H1 (cell line): ENCODE measurements at regions not wholly inside any gene's neighbourhood (a gene's known extent, or its start where the extent isn't known, plus 50 kb on each side); places are given as distances from the start of the nearest gene placed in this dataset.

Experiments used
- CTCF ChIA-PET: fragments of 300-600 bp; sonication (Branson Sonifier 250); formaldehyde crosslinking; loops from one replicate; lab custom pipeline; 2021; ENCODE audit not compliant: partially characterized antibody; lab: Charles Lee
- POLR2A ChIA-PET: fragments of 300-600 bp; sonication (Branson Sonifier 250); formaldehyde crosslinking; loops from one replicate; lab custom pipeline; 2021; ENCODE audit warnings: inconsistent platforms; ENCODE audit not compliant: partially characterized antibody; lab: Charles Lee
- DNase-seq, 2 experiments: peaks; one replicate each; pipeline versions ENCODE4 v3.0.0 to v3.0.0-alpha.2; 2010 to 2022; ENCODE audit warnings: low spot score in 2 of 2, low read depth in 1 of 2, mixed read lengths in 1 of 2
- FAIRE-seq: peaks from 2 replicates; lab custom pipeline; 2011; peaks lifted over from hg19 to GRCh38; lab: Jason Lieb, UNC
- H2AFZ ChIP-seq: 2 replicates; pipeline ENCODE4 v1.8.1; 2012; ENCODE audit warnings: low read length, inconsistent platforms
- H2AK5ac ChIP-seq: 2 replicates; pipeline ENCODE4 v1.6.1; 2013; ENCODE audit warnings: low read depth, low read length
- H2BK120ac ChIP-seq: replicated peaks from 2 replicates; pipeline ENCODE3; 2013; ENCODE audit warnings: low read depth, low read length, inconsistent platforms
- H2BK12ac ChIP-seq: 2 replicates; pipeline ENCODE4 v1.6.1; 2013; ENCODE audit warnings: low read depth, low read length
- H2BK15ac ChIP-seq: 2 replicates; pipeline ENCODE4 v1.6.1; 2013; ENCODE audit warnings: low read length
- H2BK20ac ChIP-seq: 2 replicates; pipeline ENCODE4 v1.6.1; 2013; ENCODE audit warnings: low read length
- H2BK5ac ChIP-seq: 2 replicates; pipeline ENCODE4 v1.6.1; 2013; ENCODE audit warnings: low read depth, low read length
- H3K14ac ChIP-seq: 2 replicates; pipeline ENCODE4 v1.6.1; 2013; ENCODE audit warnings: inconsistent platforms; ENCODE audit not compliant: insufficient read length
- H3K18ac ChIP-seq: 2 replicates; pipeline ENCODE4 v1.6.1; 2013; ENCODE audit warnings: low read length; ENCODE audit errors: extremely low read depth
- H3K23ac ChIP-seq: 2 replicates; pipeline ENCODE4 v1.6.1; 2013; ENCODE audit warnings: inconsistent platforms; ENCODE audit not compliant: insufficient read length
- H3K23me2 ChIP-seq: 2 replicates; pipeline ENCODE4 v1.6.1; 2013; ENCODE audit warnings: low read depth, low read length
- H3K27ac ChIP-seq: 2 replicates; pipeline ENCODE4 v1.6.1; 2011; ENCODE audit warnings: low read depth, low read length, inconsistent platforms
- H3K27me3 ChIP-seq, 4 experiments: replicated peaks in 1 of 4; 1 replicate in 1 of 4; 2 replicates in 3 of 4; pipeline versions ENCODE4 v1.6.1 to v1.8.1; 2011 to 2013; ENCODE audit warnings: low read length in 3 of 4, mild to moderate bottlenecking in 3 of 4, inconsistent platforms in 2 of 4, mixed read lengths in 2 of 4, moderate library complexity in 1 of 4; ENCODE audit not compliant: control insufficient read depth in 3 of 4, insufficient read depth in 3 of 4; ENCODE audit errors: extremely low read depth in 1 of 4
- H3K36me3 ChIP-seq, 4 experiments: 2 replicates each; pipeline versions ENCODE4 v1.6.1 to v1.8.1; 2011 to 2013; ENCODE audit warnings: mild to moderate bottlenecking in 4 of 4, low read length in 3 of 4, moderate library complexity in 2 of 4, control low read depth in 1 of 4, inconsistent platforms in 1 of 4; ENCODE audit not compliant: insufficient read depth in 4 of 4, control insufficient read depth in 2 of 4
- H3K4ac ChIP-seq: replicated peaks from 2 replicates; pipeline ENCODE3; 2013; ENCODE audit warnings: low read length, low read depth, mixed read lengths, inconsistent platforms; ENCODE audit not compliant: insufficient read length
- H3K4me1 ChIP-seq, 4 experiments: replicated peaks in 1 of 4; 1 replicate in 1 of 4; 2 replicates in 3 of 4; pipeline versions ENCODE4 v1.6.1 to v1.8.1; 2011 to 2013; ENCODE audit warnings: low read length in 3 of 4, inconsistent platforms in 2 of 4, mixed read lengths in 1 of 4; ENCODE audit not compliant: insufficient read depth in 4 of 4, control insufficient read depth in 3 of 4
- H3K4me2 ChIP-seq, 2 experiments: 2 replicates each; pipeline versions ENCODE4 v1.6.1 to v1.8.1; 2011 to 2013; ENCODE audit warnings: low read depth in 2 of 2, low read length in 2 of 2, control low read depth in 1 of 2, inconsistent platforms in 1 of 2, mild to moderate bottlenecking in 1 of 2; ENCODE audit not compliant: insufficient read depth in 1 of 2
- H3K4me3 ChIP-seq, 4 experiments: fragments of 200-600, 300-600 bp in 1 of 4; sonication (generic), shearing (Covaris generic), sonication (Bioruptor Twin) in 1 of 4; 2 replicates each; pipeline versions ENCODE4 v1.5.1 to v1.8.1; 2011 to 2016; ENCODE audit warnings: low read length in 4 of 4, low read depth in 3 of 4, control low read depth in 2 of 4, inconsistent platforms in 2 of 4, mild to moderate bottlenecking in 2 of 4, mixed read lengths in 1 of 4, moderate library complexity in 1 of 4; ENCODE audit not compliant: insufficient read depth in 2 of 4; ENCODE audit errors: extremely low read depth in 1 of 4
- H3K56ac ChIP-seq: replicated peaks from 2 replicates; pipeline ENCODE3; 2013; ENCODE audit warnings: low read depth, mild to moderate bottlenecking, mixed read lengths, low read length, inconsistent platforms; ENCODE audit not compliant: insufficient read length
- H3K79me1 ChIP-seq: 2 replicates; pipeline ENCODE4 v1.6.1; 2013; ENCODE audit warnings: low read depth, low read length, control low read depth
- H3K79me2 ChIP-seq, 2 experiments: 2 replicates each; pipeline versions ENCODE4 v1.6.1 to v1.8.1; 2012 to 2013; ENCODE audit warnings: low read length in 2 of 2, mild to moderate bottlenecking in 2 of 2, inconsistent platforms in 1 of 2; ENCODE audit not compliant: insufficient read depth in 2 of 2, control insufficient read depth in 1 of 2
- H3K9ac ChIP-seq, 4 experiments: replicated peaks in 1 of 4; 1 replicate in 1 of 4; 2 replicates in 3 of 4; pipeline versions ENCODE4 v1.6.1 to v1.8.1; 2011 to 2013; ENCODE audit warnings: low read depth in 3 of 4, low read length in 3 of 4, control low read depth in 2 of 4, mild to moderate bottlenecking in 2 of 4, moderate library complexity in 2 of 4, inconsistent platforms in 1 of 4; ENCODE audit errors: extremely low read depth in 1 of 4
- H3K9me3 ChIP-seq, 2 experiments: 2 replicates each; pipeline versions ENCODE4 v1.6.1 to v1.8.1; 2012 to 2013; ENCODE audit warnings: mild to moderate bottlenecking in 2 of 2, moderate library complexity in 2 of 2, control low read depth in 1 of 2, inconsistent platforms in 1 of 2, low read depth in 1 of 2, low read length in 1 of 2, mixed read lengths in 1 of 2; ENCODE audit not compliant: insufficient read depth in 2 of 2
- H4K20me1 ChIP-seq, 2 experiments: replicated peaks in 1 of 2; 2 replicates each; pipeline versions ENCODE3 to v1.8.1; 2011 to 2013; ENCODE audit warnings: inconsistent platforms in 2 of 2, low read length in 2 of 2, mild to moderate bottlenecking in 1 of 2; ENCODE audit not compliant: insufficient read depth in 2 of 2, control insufficient read depth in 1 of 2
- H4K5ac ChIP-seq: 2 replicates; pipeline ENCODE4 v1.6.1; 2013; ENCODE audit warnings: low read length, low read depth, mixed read lengths, inconsistent platforms; ENCODE audit not compliant: insufficient read length
- H4K8ac ChIP-seq: 2 replicates; pipeline ENCODE4 v1.8.0; 2013; ENCODE audit warnings: mild to moderate bottlenecking, moderate library complexity, low read length, inconsistent platforms; ENCODE audit not compliant: insufficient read depth; ENCODE audit errors: extremely low read depth
- H4K91ac ChIP-seq: replicated peaks from 2 replicates; pipeline ENCODE3; 2013; ENCODE audit warnings: low read length, mixed read lengths, inconsistent platforms; ENCODE audit not compliant: insufficient read length
- CBX5 ChIP-seq: fragments of 300-800, 300-1000 bp; sonication (generic); IDR thresholded peaks from 2 replicates; pipeline ENCODE4 v1.7.1; 2016; ENCODE audit warnings: antibody characterized with exemption, low read length, low read depth
- E2F6 ChIP-seq: IDR thresholded peaks from 2 replicates; pipeline ENCODE4 v1.6.1; 2012; ENCODE audit warnings: inconsistent platforms
- EZH2 ChIP-seq: fragments of 200-600 bp; sonication (generic); IDR thresholded peaks from 2 replicates; pipeline ENCODE4 v1.7.1; 2012; ENCODE audit warnings: low read depth, mild to moderate bottlenecking, moderate library complexity, low read length, inconsistent platforms; ENCODE audit not compliant: severe bottlenecking
- GABPA ChIP-seq: IDR thresholded peaks from 2 replicates; pipeline ENCODE4 v1.6.1; 2011; ENCODE audit warnings: mild to moderate bottlenecking, low read length, moderate library complexity, borderline replicate concordance; ENCODE audit not compliant: insufficient read depth
- JUND ChIP-seq: IDR thresholded peaks from 2 replicates; pipeline ENCODE4 v1.6.1; 2011; ENCODE audit warnings: mild to moderate bottlenecking, improper control_type of control experiment, low read length
- RAD21 ChIP-seq, 2 experiments: IDR thresholded peaks in 1 of 2; conservative IDR thresholded peaks in 1 of 2; 2 replicates each; pipeline ENCODE4 v1.6.1; 2011; ENCODE audit warnings: low read depth in 2 of 2, low read length in 2 of 2, improper control_type of control experiment in 1 of 2, inconsistent platforms in 1 of 2, mild to moderate bottlenecking in 1 of 2, moderate library complexity in 1 of 2
- RNF2 ChIP-seq: fragments of 200-900, 300-1000 bp; sonication (generic); IDR thresholded peaks from 2 replicates; pipeline ENCODE4 v1.7.1; 2016; ENCODE audit warnings: borderline replicate concordance, low read depth, mild to moderate bottlenecking, antibody characterized with exemption, low read length; ENCODE audit not compliant: poor library complexity, severe bottlenecking; ENCODE audit errors: missing control alignments
- SIN3A ChIP-seq, 2 experiments: IDR thresholded peaks in 1 of 2; conservative IDR thresholded peaks in 1 of 2; 2 replicates each; pipeline ENCODE4 v1.6.1; 2011 to 2012; ENCODE audit warnings: low read length in 2 of 2, improper control_type of control experiment in 1 of 2, low read depth in 1 of 2, mild to moderate bottlenecking in 1 of 2
- SIRT6 ChIP-seq: IDR thresholded peaks from one replicate; pipeline ENCODE4 v1.7.1; 2012; ENCODE audit warnings: low read length, inconsistent platforms
- SIX5 ChIP-seq: IDR thresholded peaks from 2 replicates; pipeline ENCODE4 v1.6.1; 2011; ENCODE audit warnings: mild to moderate bottlenecking, low read depth, low read length
- TAF7 ChIP-seq: optimal IDR thresholded peaks from 2 replicates; pipeline ENCODE3; 2011; ENCODE audit warnings: low read depth, mild to moderate bottlenecking, inconsistent platforms, low read length, moderate library complexity, borderline replicate concordance
- WGBS, 2 experiments: shearing (Covaris generic) in 1 of 2; methylation state at CpG; one replicate each; pipeline versions ENCODE4 v1.1.6 to v1.1.7; 2013 to 2015; ENCODE audit warnings: low lambda C conversion rate in 2 of 2, mixed read lengths in 2 of 2, inconsistent platforms in 1 of 2, low coverage in 1 of 2, missing lambda C conversion rate in 1 of 2; ENCODE audit not compliant: insufficient replicate concordance in 2 of 2, insufficient coverage in 1 of 2, insufficient read length in 1 of 2; ENCODE audit errors: extremely low coverage in 1 of 2, missing lambda C conversion rate in 1 of 2; 5-methylcytosine and 5-hydroxymethylcytosine counted together

GRCh38 chr2:120963997-120964705, 228.5 kb downstream of the GLI2 start:
- CTCF ChIA-PET, result interaction anchor here (0.6 to 1.4 kb wide), 4 partner anchors 10 to 118 kb away, joined by 3 to 4 read pairs (median 3); no protein-coding TSS in a partner anchor
- 76% methylated on average over 11 of the region's 12 CpGs; no CpG with 5 or more reads in 1 of the 2 experiments for WGBS, 2 experiments
- H3K27me3 ChIP-seq, result no peaks in the 10 kb centered on the region
- H4K91ac ChIP-seq, result no peak overlapping the region
- no peak overlapping the region for H3K56ac ChIP-seq
- no peaks in the 10 kb centered on the region; a peak in 1 of 7 replicates for H3K4me1 ChIP-seq
- H3K36me3 ChIP-seq, result peaks cover 0 to 12% (median 7%) of the 10 kb centered on the region in 4 experiments; a peak in 5 of 8 replicates
- no peak overlapping the region for H3K27ac ChIP-seq
- no peaks in the 10 kb centered on the region for H3K23me2 ChIP-seq
- H3K23ac ChIP-seq, result no peak overlapping the region
- peak overlapping the region; percentile 37; the same call in 1 of the 2 replicates for H4K8ac ChIP-seq
- H2BK20ac ChIP-seq, result no peak overlapping the region
- no peak overlapping the region for H3K9ac ChIP-seq
- DNase-seq, result no peak
- no peak overlapping the region for H2BK5ac ChIP-seq
- no peak for FAIRE-seq
- no peak overlapping the region for H3K4ac ChIP-seq
- H3K4me3 ChIP-seq, result no peak overlapping the region
- peaks cover 0 to 16% of the 10 kb centered on the region in 2 experiments for H4K20me1 ChIP-seq
- no peak overlapping the region for H3K4me2 ChIP-seq
- no peak overlapping the region for H2AK5ac ChIP-seq
- H4K5ac ChIP-seq, result no peak overlapping the region
- H3K14ac ChIP-seq, result no peak overlapping the region
- no peaks in the 10 kb centered on the region for H3K9me3 ChIP-seq
- no peak overlapping the region for H2AFZ ChIP-seq
- H2BK120ac ChIP-seq, result no peak overlapping the region
- POLR2A ChIA-PET, result interaction anchor here (0.8 kb wide), 1 partner anchor 111 kb away, joined by 3 read pairs; no protein-coding TSS in a partner anchor
- no peaks in the 10 kb centered on the region; the same call in 1 of the 2 replicates for H3K79me1 ChIP-seq
- no peak overlapping the region for H3K18ac ChIP-seq
- H2BK12ac ChIP-seq, result no peak overlapping the region
- no peak overlapping the region for H2BK15ac ChIP-seq
- H3K79me2 ChIP-seq, result no peaks in the 10 kb centered on the region
- no peak for TF ChIP-seq SIRT6
- TF ChIP-seq SIX5, result no peak
- no peak for TF ChIP-seq RNF2
- TF ChIP-seq EZH2, result no peak
- no peak for TF ChIP-seq RAD21 (IDR thresholded peaks at IDR 0.05 in 1 of 2, conservative IDR thresholded peaks at IDR 0.05 in 1 of 2; ENCODE audit: low read depth in 2 of 2, low read length in 2 of 2)
- TF ChIP-seq GABPA, result no peak
- no peak for TF ChIP-seq JUND
- TF ChIP-seq E2F6, result no peak
- no peak for TF ChIP-seq CBX5
- TF ChIP-seq TAF7, result no peak
- TF ChIP-seq SIN3A (conservative IDR thresholded peaks at IDR 0.05 in 1 of 2, IDR thresholded peaks at IDR 0.05 in 1 of 2; ENCODE audit: low read depth in 1 of 2, low read length in 2 of 2), result no peak
